Mesenchymal stem cell (in vitro differentiated cells and primary cell): ENCODE measurements at regions not wholly inside any gene's neighbourhood (a gene's known extent, or its start where the extent isn't known, plus 50 kb on each side); places are given as distances from the start of the nearest gene placed in this dataset.

ENCODE experiments used
- DNase-seq: peaks from one replicate; pipeline ENCODE4 v3.0.0-alpha.2; 2013
- H2AFZ ChIP-seq: one replicate; pipeline ENCODE4 v1.6.1; 2013; ENCODE audit warnings: low read depth, mild to moderate bottlenecking, control low read depth, inconsistent platforms, low read length, moderate library complexity
- H2AK5ac ChIP-seq: 2 replicates; pipeline ENCODE4 v1.6.1; 2013; ENCODE audit warnings: low read length, moderate library complexity, mild to moderate bottlenecking, inconsistent platforms; ENCODE audit not compliant: severe bottlenecking
- H2BK120ac ChIP-seq: one replicate; pipeline ENCODE4 v1.6.1; 2013; ENCODE audit warnings: low read depth, mild to moderate bottlenecking, inconsistent platforms, low read length, moderate library complexity
- H2BK12ac ChIP-seq, 2 experiments: one replicate each; pipeline ENCODE4 v1.6.1; 2013; ENCODE audit warnings: inconsistent platforms in 2 of 2, low read length in 2 of 2, mild to moderate bottlenecking in 2 of 2, moderate library complexity in 2 of 2, control low read depth in 1 of 2
- H2BK15ac ChIP-seq: one replicate; pipeline ENCODE4 v1.6.1; 2013; ENCODE audit warnings: mild to moderate bottlenecking, low read depth, inconsistent platforms; ENCODE audit not compliant: poor library complexity, severe bottlenecking
- H2BK5ac ChIP-seq: 2 replicates; pipeline ENCODE4 v1.6.1; 2013; ENCODE audit warnings: low read depth, mild to moderate bottlenecking, low read length, control low read depth, inconsistent platforms; ENCODE audit not compliant: poor library complexity, severe bottlenecking
- H3K14ac ChIP-seq, 2 experiments: one replicate each; pipeline ENCODE4 v1.6.1; 2013; ENCODE audit warnings: inconsistent platforms in 2 of 2, low read length in 2 of 2, control low read depth in 1 of 2, mild to moderate bottlenecking in 1 of 2, moderate library complexity in 1 of 2
- H3K18ac ChIP-seq, 2 experiments: one replicate each; pipeline ENCODE4 v1.6.1; 2013; ENCODE audit warnings: inconsistent platforms in 2 of 2, low read length in 2 of 2, control low read depth in 1 of 2, low read depth in 1 of 2, mild to moderate bottlenecking in 1 of 2
- H3K23ac ChIP-seq, 2 experiments: one replicate each; pipeline ENCODE4 v1.6.1; 2013; ENCODE audit warnings: inconsistent platforms in 2 of 2, low read length in 2 of 2, mild to moderate bottlenecking in 2 of 2, moderate library complexity in 2 of 2, control low read depth in 1 of 2
- H3K27ac ChIP-seq: 2 replicates; pipeline ENCODE4 v1.5.1; 2013; ENCODE audit warnings: mild to moderate bottlenecking, moderate library complexity, low read length, control low read depth, inconsistent platforms; ENCODE audit not compliant: poor library complexity, severe bottlenecking
- H3K27me3 ChIP-seq, 2 experiments: 2 replicates each; pipeline versions ENCODE4 v1.6.1 to v1.7.0; 2013; ENCODE audit warnings: low read length in 2 of 2, mild to moderate bottlenecking in 2 of 2, moderate library complexity in 2 of 2, control low read depth in 1 of 2, inconsistent platforms in 1 of 2; ENCODE audit not compliant: control insufficient read depth in 1 of 2, insufficient read depth in 1 of 2
- H3K36me3 ChIP-seq, 2 experiments: 2 replicates each; pipeline versions ENCODE4 v1.6.1 to v1.7.0; 2013; ENCODE audit warnings: low read length in 2 of 2, control low read depth in 1 of 2, inconsistent platforms in 1 of 2, low read depth in 1 of 2, mild to moderate bottlenecking in 1 of 2; ENCODE audit not compliant: insufficient read depth in 2 of 2, control insufficient read depth in 1 of 2
- H3K4ac ChIP-seq, 2 experiments: one replicate each; pipeline ENCODE4 v1.6.1; 2013; ENCODE audit warnings: inconsistent platforms in 2 of 2, low read length in 2 of 2, mild to moderate bottlenecking in 2 of 2, moderate library complexity in 2 of 2, control low read depth in 1 of 2, low read depth in 1 of 2
- H3K4me1 ChIP-seq: 2 replicates; pipeline ENCODE4 v1.6.1; 2013; ENCODE audit warnings: low read depth, low read length, control low read depth; ENCODE audit not compliant: control insufficient read depth, insufficient read depth
- H3K4me2 ChIP-seq: 2 replicates; pipeline ENCODE4 v1.6.1; 2013; ENCODE audit warnings: low read length, mild to moderate bottlenecking, inconsistent platforms; ENCODE audit not compliant: poor library complexity, severe bottlenecking
- H3K4me3 ChIP-seq, 2 experiments: 2 replicates each; pipeline versions ENCODE4 v1.5.1 to v1.7.0; 2013; ENCODE audit warnings: low read length in 2 of 2, mild to moderate bottlenecking in 2 of 2, control low read depth in 1 of 2, low read depth in 1 of 2; ENCODE audit not compliant: insufficient read depth in 1 of 2
- H3K79me1 ChIP-seq: replicated peaks from 2 replicates; pipeline ENCODE4 v1.6.1; 2013; ENCODE audit warnings: mild to moderate bottlenecking, control low read depth, low read length, inconsistent platforms; ENCODE audit not compliant: poor library complexity, severe bottlenecking
- H3K9ac ChIP-seq: 2 replicates; pipeline ENCODE4 v1.7.0; 2013; ENCODE audit warnings: mild to moderate bottlenecking, low read length, moderate library complexity
- H3K9me3 ChIP-seq: 2 replicates; pipeline ENCODE4 v1.7.0; 2013; ENCODE audit warnings: mild to moderate bottlenecking, low read length; ENCODE audit not compliant: control insufficient read depth
- H4K8ac ChIP-seq: one replicate; pipeline ENCODE4 v1.6.1; 2013; ENCODE audit warnings: inconsistent platforms, mild to moderate bottlenecking, low read length, moderate library complexity
- H4K91ac ChIP-seq: one replicate; pipeline ENCODE4 v1.6.1; 2013; ENCODE audit warnings: mild to moderate bottlenecking, low read length, inconsistent platforms
- WGBS: methylation state at CpG from one replicate; pipeline ENCODE4 v1.1.7; 2013; ENCODE audit warnings: mixed read lengths; 5-methylcytosine and 5-hydroxymethylcytosine counted together

- Histone ChIP-seq H3K4ac (no peak overlapping the region), H3K4me3 (no peak overlapping the region), H3K27me3 (no peaks in the 10 kb centered on the region), H4K91ac (no peak overlapping the region), H3K23ac (no peak overlapping the region), H2BK12ac (no peak overlapping the region), H3K4me2 (no peak overlapping the region), H3K27ac (no peak overlapping the region), H4K8ac (no peak overlapping the region), H3K14ac (no peak overlapping the region), H3K4me1 (no peaks in the 10 kb centered on the region), H3K18ac (no peak overlapping the region), H3K79me1 (no peaks in the 10 kb centered on the region), H2BK15ac (no peak overlapping the region), H2BK5ac (no peak overlapping the region), H3K9me3 (no peaks in the 10 kb centered on the region), H3K36me3 (no peaks in the 10 kb centered on the region), H2AK5ac (peak overlapping the region; percentile 65), H2BK120ac (no peak overlapping the region), H3K9ac (no peak overlapping the region), H2AFZ (no peak overlapping the region)
- 80% methylated on average over 1 of the region's 3 CpGs for WGBS
- no peak for DNase-seq
Observed at GRCh38 chr9:115212832-115213231, 94.9 kb upstream of the TNC start.

GRCh38 chr9:115213818-115214334 is 95.9 kb upstream of the TNC start:
- Histone ChIP-seq H3K79me1 (no peaks in the 10 kb centered on the region), H3K9me3 (no peaks in the 10 kb centered on the region), H3K4me1 (no peaks in the 10 kb centered on the region)

GRCh38 chr9:115216873-115217272 is 98.9 kb upstream of the TNC start:
- Histone ChIP-seq H3K4ac (no peak overlapping the region), H3K36me3 (no peaks in the 10 kb centered on the region), H3K4me1 (no peaks in the 10 kb centered on the region), H4K8ac (no peak overlapping the region), H2BK120ac (no peak overlapping the region), H3K9ac (no peak overlapping the region), H3K4me3 (no peak overlapping the region), H4K91ac (no peak overlapping the region), H3K27ac (no peak overlapping the region), H3K23ac (no peak overlapping the region), H3K9me3 (no peaks in the 10 kb centered on the region), H3K4me2 (no peak overlapping the region), H2BK5ac (no peak overlapping the region), H2AK5ac (no peak overlapping the region), H3K79me1 (no peaks in the 10 kb centered on the region), H3K27me3 (no peaks in the 10 kb centered on the region), H3K18ac (no peak overlapping the region), H2BK15ac (no peak overlapping the region), H2AFZ (no peak overlapping the region), H3K14ac (peak overlapping the region in 1 of 2 experiments; percentile 22), H2BK12ac (peak overlapping the region in 1 of 2 experiments; percentile 64)
- WGBS, result 94% methylated on average over 6 of the region's 6 CpGs
- no peak for DNase-seq

More at GRCh38 chr9:115213818-115214334, 95.9 kb upstream of the TNC start:
- no peak overlapping the region for H2BK12ac ChIP-seq
- H2BK5ac ChIP-seq, result no peak overlapping the region
- no peak overlapping the region for H2AFZ ChIP-seq
- no CpG with 5 or more reads among the region's 2 CpGs for WGBS
- H3K23ac ChIP-seq, result no peak overlapping the region
- no peak overlapping the region for H3K18ac ChIP-seq
- no peaks in the 10 kb centered on the region for H3K36me3 ChIP-seq
- no peak overlapping the region for H2BK15ac ChIP-seq
- no peak overlapping the region for H3K4me2 ChIP-seq
- H4K91ac ChIP-seq, result no peak overlapping the region
- H3K4ac ChIP-seq, result no peak overlapping the region
- H3K27ac ChIP-seq, result peak overlapping the region; percentile 7
- no peak overlapping the region for H2AK5ac ChIP-seq
- no peak overlapping the region for H4K8ac ChIP-seq
- no peak overlapping the region for H3K14ac ChIP-seq
- peak; percentile 96 for DNase-seq
- H3K4me3 ChIP-seq, result no peak overlapping the region
- no peak overlapping the region for H2BK120ac ChIP-seq
- no peak overlapping the region for H3K9ac ChIP-seq
- no peaks in the 10 kb centered on the region for H3K27me3 ChIP-seq

GRCh38 chr9:115220319-115221005 is 102.5 kb upstream of the TNC start:
- Histone ChIP-seq H3K4me1 (no peaks in the 10 kb centered on the region), H3K18ac (no peak overlapping the region), H2BK5ac (no peak overlapping the region), H3K4me3 (no peak overlapping the region), H3K4ac (no peak overlapping the region), H3K23ac (no peak overlapping the region), H4K91ac (no peak overlapping the region), H3K27me3 (no peaks in the 10 kb centered on the region), H2AFZ (no peak overlapping the region), H4K8ac (no peak overlapping the region), H2BK12ac (no peak overlapping the region), H2BK120ac (no peak overlapping the region), H3K9ac (peak overlapping the region; percentile 7), H3K14ac (no peak overlapping the region), H2AK5ac (no peak overlapping the region), H2BK15ac (no peak overlapping the region), H3K79me1 (no peaks in the 10 kb centered on the region), H3K36me3 (no peaks in the 10 kb centered on the region), H3K4me2 (no peak overlapping the region), H3K27ac (no peak overlapping the region), H3K9me3 (no peaks in the 10 kb centered on the region)
- DNase-seq, result no peak
- 92% methylated on average over 7 of the region's 8 CpGs for WGBS
